Endodermal cell (in vitro differentiated cells): ENCODE measurements at regions not wholly inside any gene's neighbourhood (a gene's known extent, or its start where the extent isn't known, plus 50 kb on each side); places are given as distances from the start of the nearest gene placed in this dataset.

Experiments
- DNase-seq: peaks from one replicate; pipeline ENCODE4 v3.0.0-alpha.2; 2017
- H3K27ac ChIP-seq: 2 replicates; pipeline ENCODE4 v1.5.1; 2013; ENCODE audit warnings: mild to moderate bottlenecking, low read depth, low read length, moderate library complexity
- H3K27me3 ChIP-seq: 2 replicates; pipeline ENCODE4 v1.6.1; 2013; ENCODE audit warnings: mild to moderate bottlenecking, low read length, moderate library complexity; ENCODE audit not compliant: insufficient read depth, control insufficient read depth, poor library complexity, severe bottlenecking
- H3K36me3 ChIP-seq: 2 replicates; pipeline ENCODE4 v1.7.0; 2013; ENCODE audit warnings: mild to moderate bottlenecking, low read length, moderate library complexity; ENCODE audit not compliant: control insufficient read depth, insufficient read depth
- H3K4me1 ChIP-seq: one replicate; pipeline ENCODE4 v1.7.0; 2013; ENCODE audit warnings: low read length; ENCODE audit not compliant: control insufficient read depth, insufficient read depth
- H3K4me3 ChIP-seq: 2 replicates; pipeline ENCODE4 v1.5.1; 2013; ENCODE audit warnings: mild to moderate bottlenecking, low read length, moderate library complexity
- H3K9ac ChIP-seq: 2 replicates; pipeline ENCODE4 v1.6.1; 2013; ENCODE audit warnings: mild to moderate bottlenecking, low read length, moderate library complexity; ENCODE audit not compliant: poor library complexity, severe bottlenecking; ENCODE audit errors: extremely low read depth
- H3K9me3 ChIP-seq: 2 replicates; pipeline ENCODE4 v1.6.1; 2013; ENCODE audit warnings: mild to moderate bottlenecking, low read length, moderate library complexity; ENCODE audit not compliant: control insufficient read depth
- H3K27ac Mint-ChIP-seq: 2 replicates; pipeline ENCODE4 v1.8.0; 2020; ENCODE audit warnings: mixed read lengths
- H3K27me3 Mint-ChIP-seq: 2 replicates; pipeline ENCODE4 v1.8.0; 2021; ENCODE audit warnings: mild to moderate bottlenecking, mixed read lengths; ENCODE audit not compliant: insufficient read depth
- H3K36me3 Mint-ChIP-seq: 2 replicates; pipeline ENCODE4 v1.8.0; 2020; ENCODE audit warnings: low read depth, mixed read lengths
- H3K4me1 Mint-ChIP-seq: 2 replicates; pipeline ENCODE4 v1.8.0; 2020; ENCODE audit warnings: mixed read lengths
- H3K4me3 Mint-ChIP-seq: 2 replicates; pipeline ENCODE4 v1.8.0; 2020; ENCODE audit warnings: mild to moderate bottlenecking, moderate library complexity, mixed read lengths
- H3K9me3 Mint-ChIP-seq: 2 replicates; pipeline ENCODE4 v1.8.0; 2020; ENCODE audit warnings: mild to moderate bottlenecking, mixed read lengths
- CTCF ChIP-seq: fragments of 200-600 bp; sonication (generic); conservative IDR thresholded peaks from 2 replicates; pipeline ENCODE4 v1.5.0; 2021; ENCODE audit warnings: antibody characterized with exemption, mild to moderate bottlenecking
- WGBS, 2 experiments: methylation state at CpG; one replicate each; pipeline versions ENCODE4 v1.1.5 to v1.1.7; 2013; ENCODE audit warnings: missing lambda C conversion rate in 2 of 2, mixed read lengths in 1 of 2; ENCODE audit not compliant: insufficient coverage in 1 of 2, insufficient read length in 1 of 2; 5-methylcytosine and 5-hydroxymethylcytosine counted together

- Mint-ChIP-seq H3K36me3 (no peaks in the 10 kb centered on the region), H3K27ac (no peak overlapping the region), H3K9me3 (no peaks in the 10 kb centered on the region), H3K4me1 (no peaks in the 10 kb centered on the region), H3K4me3 (no peak overlapping the region), H3K27me3 (peaks cover 2% of the 10 kb centered on the region)
- Histone ChIP-seq H3K9me3 (no peaks in the 10 kb centered on the region), H3K4me1 (no peaks in the 10 kb centered on the region), H3K9ac (no peak overlapping the region), H3K27ac (no peak overlapping the region), H3K4me3 (no peak overlapping the region), H3K27me3 (peaks cover 8% of the 10 kb centered on the region), H3K36me3 (no peaks in the 10 kb centered on the region)
- 93% methylated on average over 6 of the region's 6 CpGs; no CpG with 5 or more reads in 1 of the 2 experiments for WGBS, 2 experiments
- TF ChIP-seq CTCF: no peak
- DNase-seq: no peak
These were observed 120.5 kb upstream of the SLC14A2 start for GRCh38 chr18:45494811-45495210.

- H3K36me3 ChIP-seq: no peaks in the 10 kb centered on the region
- TF ChIP-seq CTCF: no peak
- 96 to 100% methylated on average over 1 of the region's 1 CpG for WGBS, 2 experiments
- no peaks in the 10 kb centered on the region for H3K36me3 Mint-ChIP-seq
- H3K4me3 Mint-ChIP-seq: no peak overlapping the region
- no peaks in the 10 kb centered on the region for H3K9me3 Mint-ChIP-seq
- H3K27me3 Mint-ChIP-seq: peaks cover 2% of the 10 kb centered on the region
- H3K27ac ChIP-seq: no peak overlapping the region
- no peak overlapping the region for H3K4me3 ChIP-seq
- DNase-seq: no peak
- H3K27me3 ChIP-seq: peaks cover 8% of the 10 kb centered on the region
- H3K27ac Mint-ChIP-seq: no peak overlapping the region
- no peaks in the 10 kb centered on the region for H3K9me3 ChIP-seq
- peaks cover 3% of the 10 kb centered on the region for H3K4me1 ChIP-seq
- H3K4me1 Mint-ChIP-seq: peaks cover 10% of the 10 kb centered on the region
- no peak overlapping the region for H3K9ac ChIP-seq
These were observed 118.5 kb upstream of the SLC14A2 start for GRCh38 chr18:45496741-45497140.

- Histone ChIP-seq H3K4me3 (no peak overlapping the region), H3K9me3 (no peaks in the 10 kb centered on the region), H3K27ac (no peak overlapping the region), H3K36me3 (no peaks in the 10 kb centered on the region), H3K9ac (no peak overlapping the region), H3K27me3 (peaks cover 8% of the 10 kb centered on the region), H3K4me1 (peaks cover 3% of the 10 kb centered on the region)
- peaks cover 10% of the 10 kb centered on the region for H3K4me1 Mint-ChIP-seq
- H3K4me3 Mint-ChIP-seq: no peak overlapping the region
- no peaks in the 10 kb centered on the region for H3K36me3 Mint-ChIP-seq
- H3K27ac Mint-ChIP-seq: no peak overlapping the region
- no peak for DNase-seq
- no peak for TF ChIP-seq CTCF
- no peaks in the 10 kb centered on the region for H3K27me3 Mint-ChIP-seq
- no peaks in the 10 kb centered on the region for H3K9me3 Mint-ChIP-seq
- 75 to 89% methylated on average over 2 to 5 of the region's 5 CpGs for WGBS, 2 experiments
These were observed 117.5 kb upstream of the SLC14A2 start for GRCh38 chr18:45497595-45498286.
